ENCODE measurements at regions not wholly inside any gene's neighbourhood (a gene's known extent, or its start where the extent isn't known, plus 50 kb on each side); places are given as distances from the start of the nearest gene placed in this dataset.

DNA sequence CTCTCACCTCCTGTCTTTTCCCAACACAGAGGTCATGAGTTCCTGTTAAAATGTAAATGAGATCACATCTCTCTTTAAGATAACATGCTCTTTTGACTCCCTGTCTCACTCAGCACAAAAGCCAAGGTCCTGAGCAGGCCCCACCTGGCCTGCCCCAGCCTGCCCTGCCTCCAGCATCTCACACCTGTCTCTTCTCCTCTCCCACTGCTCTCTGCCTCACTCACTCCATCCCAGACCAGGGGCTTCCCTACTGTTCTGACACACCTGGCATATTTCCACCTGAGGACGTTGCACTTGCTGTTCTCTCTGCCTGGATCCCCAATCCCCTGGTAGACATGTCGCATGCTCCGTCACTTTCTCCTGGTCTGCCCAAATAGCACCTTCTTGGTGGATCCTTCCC, 285.0 kb upstream of the ZMIZ1 start:
- TF ChIP-seq, protein P1, sequence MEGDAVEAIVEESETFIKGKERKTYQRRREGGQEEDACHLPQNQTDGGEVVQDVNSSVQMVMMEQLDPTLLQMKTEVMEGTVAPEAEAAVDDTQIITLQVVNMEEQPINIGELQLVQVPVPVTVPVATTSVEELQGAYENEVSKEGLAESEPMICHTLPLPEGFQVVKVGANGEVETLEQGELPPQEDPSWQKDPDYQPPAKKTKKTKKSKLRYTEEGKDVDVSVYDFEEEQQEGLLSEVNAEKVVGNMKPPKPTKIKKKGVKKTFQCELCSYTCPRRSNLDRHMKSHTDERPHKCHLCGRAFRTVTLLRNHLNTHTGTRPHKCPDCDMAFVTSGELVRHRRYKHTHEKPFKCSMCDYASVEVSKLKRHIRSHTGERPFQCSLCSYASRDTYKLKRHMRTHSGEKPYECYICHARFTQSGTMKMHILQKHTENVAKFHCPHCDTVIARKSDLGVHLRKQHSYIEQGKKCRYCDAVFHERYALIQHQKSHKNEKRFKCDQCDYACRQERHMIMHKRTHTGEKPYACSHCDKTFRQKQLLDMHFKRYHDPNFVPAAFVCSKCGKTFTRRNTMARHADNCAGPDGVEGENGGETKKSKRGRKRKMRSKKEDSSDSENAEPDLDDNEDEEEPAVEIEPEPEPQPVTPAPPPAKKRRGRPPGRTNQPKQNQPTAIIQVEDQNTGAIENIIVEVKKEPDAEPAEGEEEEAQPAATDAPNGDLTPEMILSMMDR (IDR thresholded peaks at IDR 0.05): no peak
- TF ChIP-seq, protein P2, sequence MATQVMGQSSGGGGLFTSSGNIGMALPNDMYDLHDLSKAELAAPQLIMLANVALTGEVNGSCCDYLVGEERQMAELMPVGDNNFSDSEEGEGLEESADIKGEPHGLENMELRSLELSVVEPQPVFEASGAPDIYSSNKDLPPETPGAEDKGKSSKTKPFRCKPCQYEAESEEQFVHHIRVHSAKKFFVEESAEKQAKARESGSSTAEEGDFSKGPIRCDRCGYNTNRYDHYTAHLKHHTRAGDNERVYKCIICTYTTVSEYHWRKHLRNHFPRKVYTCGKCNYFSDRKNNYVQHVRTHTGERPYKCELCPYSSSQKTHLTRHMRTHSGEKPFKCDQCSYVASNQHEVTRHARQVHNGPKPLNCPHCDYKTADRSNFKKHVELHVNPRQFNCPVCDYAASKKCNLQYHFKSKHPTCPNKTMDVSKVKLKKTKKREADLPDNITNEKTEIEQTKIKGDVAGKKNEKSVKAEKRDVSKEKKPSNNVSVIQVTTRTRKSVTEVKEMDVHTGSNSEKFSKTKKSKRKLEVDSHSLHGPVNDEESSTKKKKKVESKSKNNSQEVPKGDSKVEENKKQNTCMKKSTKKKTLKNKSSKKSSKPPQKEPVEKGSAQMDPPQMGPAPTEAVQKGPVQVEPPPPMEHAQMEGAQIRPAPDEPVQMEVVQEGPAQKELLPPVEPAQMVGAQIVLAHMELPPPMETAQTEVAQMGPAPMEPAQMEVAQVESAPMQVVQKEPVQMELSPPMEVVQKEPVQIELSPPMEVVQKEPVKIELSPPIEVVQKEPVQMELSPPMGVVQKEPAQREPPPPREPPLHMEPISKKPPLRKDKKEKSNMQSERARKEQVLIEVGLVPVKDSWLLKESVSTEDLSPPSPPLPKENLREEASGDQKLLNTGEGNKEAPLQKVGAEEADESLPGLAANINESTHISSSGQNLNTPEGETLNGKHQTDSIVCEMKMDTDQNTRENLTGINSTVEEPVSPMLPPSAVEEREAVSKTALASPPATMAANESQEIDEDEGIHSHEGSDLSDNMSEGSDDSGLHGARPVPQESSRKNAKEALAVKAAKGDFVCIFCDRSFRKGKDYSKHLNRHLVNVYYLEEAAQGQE (IDR thresholded peaks at IDR 0.05; ENCODE audit: low read depth, low read length): no peak
- TF ChIP-seq TEAD4 (IDR thresholded peaks at IDR 0.05; ENCODE audit: borderline replicate concordance, insufficient read depth): no peak
- no peak for TF ChIP-seq FOXM1 (IDR thresholded peaks at IDR 0.05; ENCODE audit: low read depth)
- no peak for TF ChIP-seq POLR2AphosphoS5 (IDR thresholded peaks at IDR 0.05; ENCODE audit: low read depth, low read length)
- no peak for TF ChIP-seq EP300 (IDR thresholded peaks at IDR 0.05; ENCODE audit: borderline replicate concordance in 1 of 2, low read depth in 1 of 2, low read length in 1 of 2)
